SJSA1 (cell line): ENCODE measurements at regions not wholly inside any gene's neighbourhood (a gene's known extent, or its start where the extent isn't known, plus 50 kb on each side); places are given as distances from the start of the nearest gene placed in this dataset.

Source experiments
- DNase-seq, 2 experiments: peaks; one replicate each; pipeline ENCODE4 v3.0.0-alpha.2; 2015 to 2020; ENCODE audit warnings: low spot score in 2 of 2, low read depth in 1 of 2
- H3K27ac ChIP-seq: fragments of 250-450 bp; sonication (Bioruptor Pico); 2 replicates; pipeline ENCODE4 v1.5.1; 2020; ENCODE audit warnings: mild to moderate bottlenecking, moderate library complexity
- H3K27me3 ChIP-seq: fragments of 250-450 bp; sonication (Bioruptor Pico); replicated peaks from 2 replicates; pipeline ENCODE4 v1.5.1; 2020; ENCODE audit warnings: mild to moderate bottlenecking, moderate library complexity
- H3K36me3 ChIP-seq: fragments of 250-450 bp; sonication (Bioruptor Pico); 2 replicates; pipeline ENCODE4 v1.5.1; 2020; ENCODE audit warnings: mild to moderate bottlenecking
- H3K4me1 ChIP-seq: fragments of 250-450 bp; sonication (Bioruptor Pico); replicated peaks from 2 replicates; pipeline ENCODE4 v1.6.1; 2021; ENCODE audit warnings: mild to moderate bottlenecking
- H3K4me3 ChIP-seq: fragments of 250-450 bp; sonication (Bioruptor Pico); 2 replicates; pipeline ENCODE4 v1.5.1; 2020; ENCODE audit warnings: mild to moderate bottlenecking
- H3K9me3 ChIP-seq: fragments of 250-450 bp; sonication (Bioruptor Pico); replicated peaks from 2 replicates; pipeline ENCODE4 v1.5.1; 2020; ENCODE audit warnings: mild to moderate bottlenecking

- no peak for DNase-seq
- Histone ChIP-seq H3K4me1 (no peaks in the 10 kb centered on the region), H3K9me3 (no peaks in the 10 kb centered on the region), H3K27me3 (no peaks in the 10 kb centered on the region), H3K36me3 (no peaks in the 10 kb centered on the region), H3K27ac (no peak overlapping the region), H3K4me3 (no peak overlapping the region)
Observed at GRCh38 chr10:124305131-124305530, 113.6 kb downstream of the OAT start.

GRCh38 chr10:124303662-124304418, 114.9 kb downstream of the OAT start:
- H3K4me1 ChIP-seq, result no peaks in the 10 kb centered on the region
- no peak overlapping the region for H3K27ac ChIP-seq
- H3K4me3 ChIP-seq, result no peak overlapping the region
- H3K36me3 ChIP-seq, result no peaks in the 10 kb centered on the region
- H3K9me3 ChIP-seq, result no peaks in the 10 kb centered on the region
- DNase-seq, result no peak
- H3K27me3 ChIP-seq, result no peaks in the 10 kb centered on the region

GRCh38 chr10:124302951-124303505, 115.7 kb downstream of the OAT start:
- Histone ChIP-seq H3K27ac (no peak overlapping the region), H3K4me3 (no peak overlapping the region), H3K36me3 (no peaks in the 10 kb centered on the region), H3K9me3 (no peaks in the 10 kb centered on the region), H3K4me1 (no peaks in the 10 kb centered on the region), H3K27me3 (no peaks in the 10 kb centered on the region)
- DNase-seq, result no peak

- no peaks in the 10 kb centered on the region for H3K9me3 ChIP-seq
- H3K27ac ChIP-seq, result no peak overlapping the region
- H3K27me3 ChIP-seq, result no peaks in the 10 kb centered on the region
- DNase-seq, result no peak
- no peaks in the 10 kb centered on the region for H3K36me3 ChIP-seq
- H3K4me1 ChIP-seq, result no peaks in the 10 kb centered on the region
- no peak overlapping the region for H3K4me3 ChIP-seq
Observed at GRCh38 chr10:124301736-124302135, 117.0 kb downstream of the OAT start.

- H3K36me3 ChIP-seq, result no peaks in the 10 kb centered on the region
- no peak overlapping the region for H3K27ac ChIP-seq
- no peak overlapping the region for H3K4me3 ChIP-seq
- no peaks in the 10 kb centered on the region for H3K27me3 ChIP-seq
- DNase-seq, result no peak
- H3K9me3 ChIP-seq, result no peaks in the 10 kb centered on the region
- H3K4me1 ChIP-seq, result no peaks in the 10 kb centered on the region
Observed at GRCh38 chr10:124300735-124301134, 118.0 kb downstream of the OAT start.

GRCh38 chr10:124300224-124300623, 118.5 kb downstream of the OAT start:
- H3K4me3 ChIP-seq, result no peak overlapping the region
- H3K9me3 ChIP-seq, result no peaks in the 10 kb centered on the region
- no peaks in the 10 kb centered on the region for H3K4me1 ChIP-seq
- no peak overlapping the region for H3K27ac ChIP-seq
- no peaks in the 10 kb centered on the region for H3K36me3 ChIP-seq
- no peaks in the 10 kb centered on the region for H3K27me3 ChIP-seq
- no peak for DNase-seq

GRCh38 chr10:124299696-124300095, 119.0 kb downstream of the OAT start:
- H3K36me3 ChIP-seq, result no peaks in the 10 kb centered on the region
- no peaks in the 10 kb centered on the region for H3K9me3 ChIP-seq
- H3K4me1 ChIP-seq, result no peaks in the 10 kb centered on the region
- H3K27me3 ChIP-seq, result no peaks in the 10 kb centered on the region
- H3K27ac ChIP-seq, result no peak overlapping the region
- H3K4me3 ChIP-seq, result no peak overlapping the region
- DNase-seq, result no peak

GRCh38 chr10:124298891-124299290, 119.8 kb downstream of the OAT start:
- Histone ChIP-seq H3K27ac (no peak overlapping the region), H3K4me1 (no peaks in the 10 kb centered on the region), H3K27me3 (no peaks in the 10 kb centered on the region), H3K4me3 (no peak overlapping the region), H3K9me3 (no peaks in the 10 kb centered on the region), H3K36me3 (no peaks in the 10 kb centered on the region)
- peak in 1 of 2 experiments; percentile 36 for DNase-seq

- Histone ChIP-seq H3K36me3 (no peaks in the 10 kb centered on the region), H3K4me1 (no peaks in the 10 kb centered on the region), H3K27ac (no peak overlapping the region), H3K9me3 (no peaks in the 10 kb centered on the region), H3K27me3 (no peaks in the 10 kb centered on the region), H3K4me3 (no peak overlapping the region)
- DNase-seq, result peak in 1 of 2 experiments; percentile 22
Observed at GRCh38 chr10:124296813-124297788, 121.6 kb downstream of the OAT start.

- Histone ChIP-seq H3K27ac (no peak overlapping the region), H3K4me1 (no peaks in the 10 kb centered on the region), H3K36me3 (no peaks in the 10 kb centered on the region), H3K9me3 (no peaks in the 10 kb centered on the region), H3K4me3 (no peak overlapping the region), H3K27me3 (no peaks in the 10 kb centered on the region)
- DNase-seq, result no peak
Observed at GRCh38 chr10:124296121-124296812, 122.5 kb downstream of the OAT start.

- no peaks in the 10 kb centered on the region for H3K4me1 ChIP-seq
- no peaks in the 10 kb centered on the region for H3K9me3 ChIP-seq
- no peaks in the 10 kb centered on the region for H3K27me3 ChIP-seq
- H3K27ac ChIP-seq, result no peak overlapping the region
- peak in 1 of 2 experiments; percentile 34 for DNase-seq
- no peak overlapping the region for H3K4me3 ChIP-seq
- H3K36me3 ChIP-seq, result no peaks in the 10 kb centered on the region
Observed at GRCh38 chr10:124294811-124295770, 123.6 kb downstream of the OAT start.

GRCh38 chr10:124293616-124294449, 124.9 kb downstream of the OAT start:
- Histone ChIP-seq H3K9me3 (no peaks in the 10 kb centered on the region), H3K36me3 (no peaks in the 10 kb centered on the region), H3K4me3 (no peak overlapping the region), H3K4me1 (no peaks in the 10 kb centered on the region), H3K27me3 (no peaks in the 10 kb centered on the region), H3K27ac (no peak overlapping the region)
- DNase-seq, result peak in 1 of 2 experiments; percentile 28
